Activated CD8-positive, alpha-beta memory T cell treated with anti-CD3 and anti-CD28 coated beads, Interleukin-2, amount 50 U/mL, for 4 hours (primary cell): ENCODE measurements at regions not wholly inside any gene's neighbourhood (a gene's known extent, or its start where the extent isn't known, plus 50 kb on each side); places are given as distances from the start of the nearest gene placed in this dataset.

Experiments
- DNase-seq: peaks from one replicate; pipeline ENCODE4 v3.0.0-alpha.2; 2020

DNA sequence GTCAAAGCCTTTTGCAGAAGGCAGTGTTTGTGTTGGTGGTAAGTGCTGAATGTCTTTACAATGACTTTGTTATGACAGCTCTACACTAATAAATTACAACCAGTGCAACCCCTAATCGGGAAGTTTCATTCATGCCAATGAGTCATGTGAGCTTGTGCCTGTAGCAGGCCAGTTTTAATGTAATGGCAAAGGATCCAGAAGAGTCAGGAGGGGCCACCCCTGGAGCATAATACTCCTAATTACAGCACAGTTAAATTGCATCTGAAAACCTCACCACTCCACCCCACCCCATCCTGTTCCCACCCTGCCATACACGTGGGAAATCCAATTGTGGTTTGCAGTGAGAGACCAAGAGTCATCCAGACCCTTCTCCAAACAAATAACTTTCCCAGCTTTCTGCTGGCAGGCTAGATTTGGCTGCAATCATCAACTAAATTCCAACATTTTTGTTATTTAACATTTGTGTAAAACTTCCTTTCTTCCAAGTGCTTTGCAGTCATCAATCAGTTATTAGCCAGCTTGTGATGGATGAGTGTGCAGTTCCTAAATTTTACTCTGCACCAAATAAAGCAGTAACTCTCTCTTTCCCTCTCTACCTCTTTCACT, 277.3 kb upstream of the FAT3 start:
- DNase-seq: no peak

GRCh38 chr11:91946397-91946951, 278.1 kb upstream of the FAT3 start:
- DNase-seq: no peak

- no peak for DNase-seq
Measured at GRCh38 chr11:91935120-91935519, 289.5 kb upstream of the FAT3 start.

- no peak for DNase-seq
Measured at GRCh38 chr11:91932151-91932821, 292.3 kb upstream of the FAT3 start.

DNA sequence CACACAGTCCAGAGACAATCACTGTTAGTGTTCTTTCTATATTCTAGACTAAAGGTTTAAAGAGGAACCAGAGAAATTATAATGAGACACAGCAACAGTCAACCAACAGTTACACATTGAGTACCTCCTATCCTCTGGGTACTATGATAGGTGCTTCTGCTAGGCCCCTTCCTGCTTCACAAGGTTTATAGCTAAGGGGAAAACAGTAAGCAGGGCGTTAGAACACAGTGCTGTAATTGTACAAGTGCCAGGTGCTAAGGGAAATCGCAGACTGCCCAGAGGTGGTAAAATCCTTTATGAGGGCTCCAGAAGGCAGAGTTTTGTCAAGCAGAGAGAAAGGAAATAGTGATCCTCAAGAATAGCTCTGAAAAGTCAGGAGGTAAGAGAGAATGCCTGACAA, 297.2 kb upstream of the FAT3 start:
- no peak for DNase-seq

GRCh38 chr11:91926965-91927364, 297.7 kb upstream of the FAT3 start:
- DNase-seq: no peak

GRCh38 chr11:91922846-91923245, 301.8 kb upstream of the FAT3 start:
- no peak for DNase-seq

GRCh38 chr11:91921974-91922373, 302.6 kb upstream of the FAT3 start:
- no peak for DNase-seq

GRCh38 chr11:91913407-91913806, 311.2 kb upstream of the FAT3 start:
- DNase-seq: no peak

- no peak for DNase-seq
Measured at GRCh38 chr11:91912322-91912721, 312.3 kb upstream of the FAT3 start.

GRCh38 chr11:91906871-91907624, 317.6 kb upstream of the FAT3 start:
- no peak for DNase-seq

DNA sequence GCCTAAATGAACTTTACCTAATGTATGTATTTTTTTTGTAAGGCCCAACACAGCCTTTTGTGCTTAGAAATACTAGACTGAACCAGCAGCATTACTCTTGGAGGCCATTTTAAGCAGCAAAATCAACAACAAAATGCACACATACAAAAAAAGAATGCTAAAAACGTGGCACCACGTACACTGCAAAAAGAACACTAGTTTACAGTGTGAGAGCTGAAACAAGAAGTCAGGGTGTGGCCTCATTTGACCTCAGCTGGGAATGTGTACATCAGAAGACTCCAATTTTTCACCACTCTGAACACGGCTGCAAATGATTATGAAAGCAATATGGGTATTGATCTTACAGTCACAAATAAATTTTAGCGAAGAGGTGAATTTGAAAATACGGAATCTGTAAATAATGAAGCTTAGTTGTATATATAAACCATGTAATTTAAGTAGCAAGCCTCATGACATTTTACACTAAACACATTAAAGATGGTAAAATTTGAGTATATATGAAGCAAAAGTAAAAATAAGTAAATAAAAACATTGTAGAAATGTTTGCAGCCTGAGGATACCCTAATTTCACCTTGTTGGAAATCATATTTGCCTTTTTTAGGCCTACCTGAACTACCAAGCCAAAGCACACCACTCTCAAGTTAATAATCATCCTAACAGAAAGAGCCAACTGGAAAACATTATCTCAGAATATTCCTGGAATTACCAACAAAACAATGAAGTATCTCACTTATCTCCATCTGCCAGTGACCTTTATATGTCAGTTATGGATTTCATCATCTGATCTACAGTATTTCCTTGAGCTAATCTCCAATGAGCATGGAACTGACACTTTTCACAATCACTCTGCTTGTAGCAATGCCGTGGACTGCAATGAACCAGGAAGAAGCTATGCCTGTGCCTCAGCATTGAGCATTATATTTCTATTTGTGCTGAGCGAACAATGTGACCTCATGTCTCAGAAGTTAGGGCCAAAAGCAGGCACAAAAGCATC, 319.5 kb upstream of the FAT3 start:
- no peak for DNase-seq

DNA sequence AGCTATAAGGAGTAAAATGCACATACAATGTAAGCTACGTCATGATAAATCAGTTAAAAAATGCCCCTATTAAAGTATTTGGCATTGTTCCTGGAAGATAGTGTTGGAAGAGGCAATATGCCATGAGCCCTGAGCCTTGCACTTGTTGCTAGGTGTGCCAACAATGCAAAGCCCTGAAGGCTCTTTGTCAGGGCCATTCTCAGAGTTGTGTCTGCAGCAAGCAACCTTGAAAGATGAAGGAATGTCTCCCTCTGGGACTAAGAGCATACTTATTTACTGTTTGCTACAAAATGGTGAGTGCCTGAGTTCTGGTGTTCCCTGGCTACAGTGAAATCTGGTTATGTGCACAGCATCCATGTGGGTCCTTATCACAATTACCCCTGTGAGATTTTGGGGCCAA, 322.3 kb upstream of the FAT3 start:
- DNase-seq: no peak

DNA sequence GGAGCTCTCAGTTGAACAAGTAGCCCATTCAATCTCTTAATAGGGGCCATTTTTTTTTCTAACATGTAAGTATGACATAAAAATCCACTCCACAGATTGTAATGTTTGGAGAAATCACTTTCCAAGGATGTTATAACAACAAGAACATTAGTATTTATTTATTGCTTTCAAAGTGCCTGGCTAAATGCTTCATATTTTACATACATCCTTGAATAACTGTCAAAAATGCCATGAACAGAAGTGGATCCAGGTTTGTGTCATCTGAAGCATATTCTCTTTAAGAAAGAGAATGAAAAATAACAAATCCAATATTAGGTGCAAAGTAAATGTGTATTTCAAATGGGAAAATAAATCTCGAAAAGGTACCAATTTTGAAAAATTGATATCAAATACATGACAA, 344.0 kb upstream of the FAT3 start:
- no peak for DNase-seq

DNA sequence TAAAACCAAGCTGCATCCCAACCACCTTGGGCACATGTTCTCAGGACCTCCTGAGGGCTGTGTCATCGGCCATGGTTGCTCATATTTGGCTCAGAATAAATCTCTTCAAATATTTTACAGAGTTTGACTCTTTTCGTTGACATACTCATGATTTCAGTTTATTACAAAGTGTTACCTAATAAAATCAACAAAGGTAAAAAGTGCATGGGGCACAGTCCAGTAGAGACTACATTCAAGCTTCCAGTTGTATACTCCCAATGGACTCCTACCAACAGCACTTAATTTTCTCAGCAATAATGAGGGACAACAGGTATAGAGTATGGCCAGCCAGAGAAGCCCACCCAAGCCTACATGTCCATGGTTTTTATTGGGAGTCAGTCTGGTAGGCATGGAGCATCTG, 347.9 kb upstream of the FAT3 start:
- no peak for DNase-seq

- no peak for DNase-seq
Measured at GRCh38 chr11:91872243-91872642, 352.4 kb upstream of the FAT3 start.

- DNase-seq: no peak
Measured at GRCh38 chr11:91871791-91872190, 352.8 kb upstream of the FAT3 start.

- DNase-seq: no peak
Measured at GRCh38 chr11:91871048-91871447, 353.6 kb upstream of the FAT3 start.

DNA sequence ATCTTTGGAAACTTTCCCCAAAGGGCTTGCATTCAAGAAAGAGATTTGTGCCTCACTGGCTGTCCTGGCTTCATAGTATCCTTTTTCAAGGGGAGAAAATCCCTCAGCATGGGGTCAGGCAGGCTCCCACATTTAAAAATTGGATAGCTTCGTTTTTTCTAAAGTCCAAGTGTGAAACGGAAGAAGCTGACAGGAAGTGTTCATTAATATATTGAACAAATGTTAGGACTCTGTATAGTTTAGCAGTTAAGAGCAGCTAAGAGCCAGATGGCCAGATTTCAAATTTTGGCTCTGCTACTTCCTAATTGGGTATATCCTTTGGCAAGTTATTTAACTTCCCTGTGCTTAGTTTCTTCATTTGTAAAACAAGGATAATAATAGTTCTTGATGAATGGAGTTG, 354.9 kb upstream of the FAT3 start:
- DNase-seq: no peak

GRCh38 chr11:91866642-91867041, 358.0 kb upstream of the FAT3 start:
- no peak for DNase-seq

DNA sequence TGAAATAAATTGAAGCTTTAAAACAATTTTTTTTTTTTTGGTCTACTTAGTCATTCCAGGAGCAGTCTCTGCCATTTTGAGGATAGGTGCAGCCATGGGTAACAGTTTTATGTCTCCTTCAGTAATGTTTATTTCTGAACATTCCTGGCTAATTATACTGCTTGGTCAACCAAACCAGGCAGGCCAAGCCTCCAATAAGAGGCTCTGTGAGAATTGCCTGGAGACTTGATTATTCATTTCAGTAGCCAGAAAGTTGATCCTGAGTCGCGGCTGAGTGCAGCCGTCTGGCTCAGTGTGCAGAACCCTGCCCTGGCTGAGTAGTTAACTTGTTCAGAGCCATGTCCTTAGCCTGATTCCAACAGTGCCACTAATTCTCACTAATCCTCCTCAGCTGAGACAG, 364.0 kb upstream of the FAT3 start:
- no peak for DNase-seq

GRCh38 chr11:91859666-91860065, 365.0 kb upstream of the FAT3 start:
- no peak for DNase-seq

DNA sequence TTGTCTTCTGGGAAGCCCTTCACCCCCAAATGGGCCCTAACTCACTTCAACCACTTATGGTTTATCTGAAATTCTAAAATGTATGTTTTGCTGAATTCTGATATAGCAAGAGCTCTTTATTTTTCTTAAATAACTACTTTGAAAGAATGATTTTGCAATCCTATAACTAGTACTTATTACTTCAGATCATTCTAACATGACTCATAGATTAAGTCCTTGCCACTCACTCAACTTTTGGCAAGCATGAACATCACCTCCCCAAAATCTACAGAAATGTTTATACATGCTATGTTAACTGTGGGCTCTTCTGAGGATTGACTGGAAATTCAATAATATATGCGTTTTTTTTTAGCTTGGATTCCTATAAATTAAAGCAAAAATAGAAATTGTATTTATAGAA, 367.4 kb upstream of the FAT3 start:
- DNase-seq: no peak
